GM23338 (cell line): ENCODE measurements at regions not wholly inside any gene's neighbourhood (a gene's known extent, or its start where the extent isn't known, plus 50 kb on each side); places are given as distances from the start of the nearest gene placed in this dataset.

ENCODE experiments used
- ATAC-seq: fragments of 200-7000 bp; cut with Tn5 transposase; 3 replicates; pipeline ENCODE4 v1.9.1; 2020
- DNase-seq: peaks from one replicate; pipeline ENCODE4 v3.0.0-alpha.2; 2015; ENCODE audit warnings: low spot score
- H2AFZ ChIP-seq: fragments of 200-600 bp; sonication (generic); 2 replicates; pipeline ENCODE4 v1.8.0; 2016; ENCODE audit warnings: antibody characterized with exemption, mild to moderate bottlenecking, moderate library complexity
- H3F3A ChIP-seq: fragments of 200-600 bp; sonication (generic); replicated peaks from 2 replicates; pipeline ENCODE4 v1.8.0; 2017; ENCODE audit warnings: antibody characterized with exemption, mixed run types, low read depth
- H3K27ac ChIP-seq: fragments of 200-600 bp; sonication (generic); 2 replicates; pipeline ENCODE4 v1.6.1; 2016; ENCODE audit warnings: low read depth
- H3K27me3 ChIP-seq: fragments of 200-600 bp; sonication (generic); 2 replicates; pipeline ENCODE4 v1.8.0; 2016; ENCODE audit warnings: mild to moderate bottlenecking, mixed run types, moderate library complexity; ENCODE audit not compliant: insufficient read depth
- H3K36me3 ChIP-seq: fragments of 200-600 bp; sonication (generic); 2 replicates; pipeline ENCODE4 v1.8.0; 2016; ENCODE audit warnings: mild to moderate bottlenecking; ENCODE audit not compliant: insufficient read depth
- H3K4me1 ChIP-seq: fragments of 200-600 bp; sonication (generic); 2 replicates; pipeline ENCODE4 v1.8.0; 2016; ENCODE audit warnings: mild to moderate bottlenecking, moderate library complexity; ENCODE audit not compliant: insufficient read depth
- H3K4me2 ChIP-seq: fragments of 200-600 bp; sonication (generic); 2 replicates; pipeline ENCODE4 v1.7.1; 2017; ENCODE audit warnings: mixed run types
- H3K4me3 ChIP-seq: fragments of 200-600 bp; sonication (generic); 2 replicates; pipeline ENCODE4 v1.6.1; 2016; ENCODE audit warnings: mixed run types
- H3K79me2 ChIP-seq: fragments of 200-600 bp; sonication (generic); replicated peaks from 2 replicates; pipeline ENCODE4 v1.8.0; 2017; ENCODE audit warnings: mild to moderate bottlenecking; ENCODE audit not compliant: insufficient read depth
- H3K9me2 ChIP-seq: fragments of 200-600 bp; sonication (generic); 2 replicates; pipeline ENCODE4 v1.8.0; 2017; ENCODE audit not compliant: insufficient read depth
- H4K20me1 ChIP-seq: fragments of 200-600 bp; sonication (generic); replicated peaks from 2 replicates; pipeline ENCODE4 v1.8.0; 2017; ENCODE audit warnings: mild to moderate bottlenecking; ENCODE audit not compliant: insufficient read depth
- H3K27ac Mint-ChIP-seq: 2 replicates; pipeline ENCODE4 v1.8.0; 2020; ENCODE audit warnings: inconsistent platforms, mild to moderate bottlenecking, moderate library complexity, mixed read lengths
- H3K27me3 Mint-ChIP-seq: 3 replicates; pipeline ENCODE4 v1.8.0; 2022; ENCODE audit warnings: low read depth, mild to moderate bottlenecking, moderate library complexity, mixed read lengths, inconsistent platforms; ENCODE audit not compliant: insufficient read depth, poor library complexity
- H3K36me3 Mint-ChIP-seq: 3 replicates; pipeline ENCODE4 v1.8.0; 2021; ENCODE audit warnings: low read depth, mild to moderate bottlenecking, inconsistent platforms, moderate library complexity, mixed read lengths
- H3K4me1 Mint-ChIP-seq: 3 replicates; pipeline ENCODE4 v1.8.0; 2020; ENCODE audit warnings: mild to moderate bottlenecking, inconsistent platforms, mixed read lengths
- H3K4me3 Mint-ChIP-seq: 3 replicates; pipeline ENCODE4 v1.8.0; 2021; ENCODE audit warnings: moderate library complexity, mild to moderate bottlenecking, inconsistent platforms, mixed read lengths
- H3K9me3 Mint-ChIP-seq: 3 replicates; pipeline ENCODE4 v1.8.0; 2020; ENCODE audit warnings: moderate library complexity, mild to moderate bottlenecking, inconsistent platforms, mixed read lengths
- CREB1 ChIP-seq: fragments of 250-450 bp; sonication (Bioruptor Pico); IDR thresholded peaks from 2 replicates; pipeline ENCODE4 v1.5.0; 2020; ENCODE audit warnings: low read depth, mild to moderate bottlenecking, moderate library complexity
- EZH2phosphoT487 ChIP-seq: fragments of 200-600 bp; sonication (generic); IDR thresholded peaks from one replicate; pipeline ENCODE4 v1.8.1; 2018; ENCODE audit warnings: antibody characterized with exemption; ENCODE audit not compliant: unreplicated experiment
- JUNB ChIP-seq: IDR thresholded peaks from one replicate; pipeline ENCODE4 v1.6.1; 2016; ENCODE audit warnings: antibody characterized with exemption; ENCODE audit not compliant: unreplicated experiment
- NANOG ChIP-seq: IDR thresholded peaks from 2 replicates; pipeline ENCODE4 v1.6.1; 2016; ENCODE audit warnings: antibody characterized with exemption, borderline replicate concordance
- POLR2AphosphoS5 ChIP-seq: IDR thresholded peaks from 2 replicates; pipeline ENCODE4 v1.6.1; 2016; ENCODE audit warnings: antibody characterized with exemption, low read depth
- ZNF114 ChIP-seq: fragments of 250-450 bp; sonication (Bioruptor Pico); IDR thresholded peaks from 2 replicates; pipeline ENCODE4 v1.5.0; 2020; ENCODE audit warnings: mild to moderate bottlenecking, moderate library complexity
- ZNF331 ChIP-seq: fragments of 250-450 bp; sonication (Bioruptor Pico); IDR thresholded peaks from 2 replicates; pipeline ENCODE4 v1.5.0; 2020; ENCODE audit warnings: low read depth, mild to moderate bottlenecking, moderate library complexity
- ZNF462 ChIP-seq: fragments of 250-450 bp; sonication (Bioruptor Pico); IDR thresholded peaks from 2 replicates; pipeline ENCODE4 v1.5.0; 2020; ENCODE audit warnings: mild to moderate bottlenecking, moderate library complexity
- TF ChIP-seq, protein P1 (sequence below): IDR thresholded peaks from one replicate; pipeline ENCODE4 v1.6.1; 2018; ENCODE audit warnings: antibody characterized with exemption; ENCODE audit not compliant: unreplicated experiment

DNA sequence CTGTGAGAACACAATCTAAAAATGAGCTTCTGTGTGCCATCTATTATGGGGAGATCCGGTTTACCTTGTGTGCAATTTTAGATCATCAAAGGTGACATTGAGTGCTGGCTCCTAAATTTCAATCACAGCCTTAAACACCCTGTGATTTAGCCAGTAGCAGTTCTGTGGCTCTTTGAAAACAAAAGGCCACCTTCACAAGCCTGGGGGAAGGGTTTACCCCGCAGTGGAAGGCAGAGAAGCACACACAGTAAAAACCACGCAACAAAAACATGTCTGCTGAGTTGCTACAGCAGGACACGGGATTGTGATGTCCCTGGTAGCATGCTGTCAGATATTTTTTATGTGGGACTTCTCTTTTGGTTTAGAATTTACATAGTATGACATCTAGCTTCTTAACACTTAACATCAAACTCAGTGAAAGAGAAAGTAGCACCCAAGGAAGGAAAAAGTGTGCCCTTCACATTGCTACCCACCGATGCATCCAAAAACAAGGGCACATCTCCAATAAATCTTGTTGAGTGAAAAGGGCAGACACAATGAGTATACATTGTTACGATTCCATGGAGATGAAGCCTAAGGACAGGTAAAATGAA, 56.1 kb upstream of the RNF152 start (continued):
- TF ChIP-seq, protein P1, sequence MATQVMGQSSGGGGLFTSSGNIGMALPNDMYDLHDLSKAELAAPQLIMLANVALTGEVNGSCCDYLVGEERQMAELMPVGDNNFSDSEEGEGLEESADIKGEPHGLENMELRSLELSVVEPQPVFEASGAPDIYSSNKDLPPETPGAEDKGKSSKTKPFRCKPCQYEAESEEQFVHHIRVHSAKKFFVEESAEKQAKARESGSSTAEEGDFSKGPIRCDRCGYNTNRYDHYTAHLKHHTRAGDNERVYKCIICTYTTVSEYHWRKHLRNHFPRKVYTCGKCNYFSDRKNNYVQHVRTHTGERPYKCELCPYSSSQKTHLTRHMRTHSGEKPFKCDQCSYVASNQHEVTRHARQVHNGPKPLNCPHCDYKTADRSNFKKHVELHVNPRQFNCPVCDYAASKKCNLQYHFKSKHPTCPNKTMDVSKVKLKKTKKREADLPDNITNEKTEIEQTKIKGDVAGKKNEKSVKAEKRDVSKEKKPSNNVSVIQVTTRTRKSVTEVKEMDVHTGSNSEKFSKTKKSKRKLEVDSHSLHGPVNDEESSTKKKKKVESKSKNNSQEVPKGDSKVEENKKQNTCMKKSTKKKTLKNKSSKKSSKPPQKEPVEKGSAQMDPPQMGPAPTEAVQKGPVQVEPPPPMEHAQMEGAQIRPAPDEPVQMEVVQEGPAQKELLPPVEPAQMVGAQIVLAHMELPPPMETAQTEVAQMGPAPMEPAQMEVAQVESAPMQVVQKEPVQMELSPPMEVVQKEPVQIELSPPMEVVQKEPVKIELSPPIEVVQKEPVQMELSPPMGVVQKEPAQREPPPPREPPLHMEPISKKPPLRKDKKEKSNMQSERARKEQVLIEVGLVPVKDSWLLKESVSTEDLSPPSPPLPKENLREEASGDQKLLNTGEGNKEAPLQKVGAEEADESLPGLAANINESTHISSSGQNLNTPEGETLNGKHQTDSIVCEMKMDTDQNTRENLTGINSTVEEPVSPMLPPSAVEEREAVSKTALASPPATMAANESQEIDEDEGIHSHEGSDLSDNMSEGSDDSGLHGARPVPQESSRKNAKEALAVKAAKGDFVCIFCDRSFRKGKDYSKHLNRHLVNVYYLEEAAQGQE, result no peak
- no peak for TF ChIP-seq JUNB

DNA sequence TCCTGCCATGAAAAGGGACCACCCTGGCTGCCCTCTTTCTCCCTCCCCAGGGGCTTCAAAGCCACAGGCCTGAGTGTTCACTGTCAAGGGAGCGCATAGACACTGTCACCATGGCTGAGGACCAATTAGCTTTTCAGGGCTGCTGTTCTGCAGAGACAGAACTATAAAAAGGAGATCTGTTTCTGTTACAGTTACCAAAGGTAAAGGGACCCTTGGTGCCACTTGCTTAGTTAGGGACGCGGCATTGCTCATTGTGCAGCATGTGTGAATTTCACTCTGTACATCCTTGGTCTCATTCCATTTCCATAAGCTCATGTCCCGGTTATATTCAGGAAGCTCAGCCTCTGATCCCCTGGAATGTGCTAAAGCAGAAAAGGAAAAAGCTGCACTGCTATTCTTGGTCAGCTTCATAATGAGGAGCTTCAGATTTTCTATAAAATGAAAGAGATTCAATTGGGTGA, 55.5 kb upstream of the RNF152 start:
- TF ChIP-seq CREB1 (CRISPR knock-in tag) (no peak), NANOG (no peak), POLR2AphosphoS5 (no peak), ZNF462 (CRISPR knock-in tag) (no peak), ZNF331 (CRISPR knock-in tag) (no peak), ZNF114 (CRISPR knock-in tag) (no peak), EZH2phosphoT487 (no peak)
- TF ChIP-seq, protein P1, result no peak
- Mint-ChIP-seq H3K4me1 (peaks cover 24% of the 10 kb centered on the region), H3K27me3 (peaks cover 6% of the 10 kb centered on the region), H3K4me3 (no peak overlapping the region), H3K36me3 (no peaks in the 10 kb centered on the region), H3K9me3 (no peaks in the 10 kb centered on the region; the same call in 2 of the 3 replicates), H3K27ac (no peak overlapping the region)
- Histone ChIP-seq H3K4me3 (no peak overlapping the region), H3K9me2 (no peaks in the 10 kb centered on the region), H3K4me1 (peaks cover 10% of the 10 kb centered on the region; the same call in 1 of the 2 replicates), H3F3A (no peaks in the 10 kb centered on the region), H3K4me2 (no peak overlapping the region), H3K27me3 (no peaks in the 10 kb centered on the region), H3K79me2 (no peaks in the 10 kb centered on the region), H3K27ac (no peak overlapping the region), H2AFZ (0 out of 2 replicates have a peak overlapping the region, but pooled peaks have one; percentile 44), H4K20me1 (no peaks in the 10 kb centered on the region), H3K36me3 (no peaks in the 10 kb centered on the region)
- ATAC-seq (no peak), DNase-seq (no peak)
